PFSK-1 (cell line): ENCODE measurements at regions not wholly inside any gene's neighbourhood (a gene's known extent, or its start where the extent isn't known, plus 50 kb on each side); places are given as distances from the start of the nearest gene placed in this dataset.

Experiments used
- POLR2AphosphoS5 ChIP-seq: IDR thresholded peaks from 2 replicates; pipeline ENCODE4 v1.6.1; 2012; ENCODE audit warnings: low read depth, mild to moderate bottlenecking, control low read depth, low read length, moderate library complexity
- SIN3A ChIP-seq: IDR thresholded peaks from 2 replicates; pipeline ENCODE4 v1.6.1; 2012; ENCODE audit warnings: mild to moderate bottlenecking, low read length, moderate library complexity, borderline replicate concordance; ENCODE audit not compliant: insufficient read depth
- TF ChIP-seq, protein P1 (sequence below), 2 experiments: IDR thresholded peaks; 2 replicates each; pipeline versions ENCODE4 v1.6.1 to v1.8.0; 2011 to 2012; ENCODE audit warnings: low read depth in 2 of 2, low read length in 2 of 2, control low read depth in 1 of 2, inconsistent platforms in 1 of 2, mild to moderate bottlenecking in 1 of 2, moderate library complexity in 1 of 2; ENCODE audit not compliant: insufficient read depth in 1 of 2

GRCh38 chr14:99052467-99052866 is 219.5 kb downstream of the BCL11B start:
- TF ChIP-seq POLR2AphosphoS5 (no peak), SIN3A (no peak)
- TF ChIP-seq, protein P1, sequence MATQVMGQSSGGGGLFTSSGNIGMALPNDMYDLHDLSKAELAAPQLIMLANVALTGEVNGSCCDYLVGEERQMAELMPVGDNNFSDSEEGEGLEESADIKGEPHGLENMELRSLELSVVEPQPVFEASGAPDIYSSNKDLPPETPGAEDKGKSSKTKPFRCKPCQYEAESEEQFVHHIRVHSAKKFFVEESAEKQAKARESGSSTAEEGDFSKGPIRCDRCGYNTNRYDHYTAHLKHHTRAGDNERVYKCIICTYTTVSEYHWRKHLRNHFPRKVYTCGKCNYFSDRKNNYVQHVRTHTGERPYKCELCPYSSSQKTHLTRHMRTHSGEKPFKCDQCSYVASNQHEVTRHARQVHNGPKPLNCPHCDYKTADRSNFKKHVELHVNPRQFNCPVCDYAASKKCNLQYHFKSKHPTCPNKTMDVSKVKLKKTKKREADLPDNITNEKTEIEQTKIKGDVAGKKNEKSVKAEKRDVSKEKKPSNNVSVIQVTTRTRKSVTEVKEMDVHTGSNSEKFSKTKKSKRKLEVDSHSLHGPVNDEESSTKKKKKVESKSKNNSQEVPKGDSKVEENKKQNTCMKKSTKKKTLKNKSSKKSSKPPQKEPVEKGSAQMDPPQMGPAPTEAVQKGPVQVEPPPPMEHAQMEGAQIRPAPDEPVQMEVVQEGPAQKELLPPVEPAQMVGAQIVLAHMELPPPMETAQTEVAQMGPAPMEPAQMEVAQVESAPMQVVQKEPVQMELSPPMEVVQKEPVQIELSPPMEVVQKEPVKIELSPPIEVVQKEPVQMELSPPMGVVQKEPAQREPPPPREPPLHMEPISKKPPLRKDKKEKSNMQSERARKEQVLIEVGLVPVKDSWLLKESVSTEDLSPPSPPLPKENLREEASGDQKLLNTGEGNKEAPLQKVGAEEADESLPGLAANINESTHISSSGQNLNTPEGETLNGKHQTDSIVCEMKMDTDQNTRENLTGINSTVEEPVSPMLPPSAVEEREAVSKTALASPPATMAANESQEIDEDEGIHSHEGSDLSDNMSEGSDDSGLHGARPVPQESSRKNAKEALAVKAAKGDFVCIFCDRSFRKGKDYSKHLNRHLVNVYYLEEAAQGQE (IDR thresholded peaks at IDR 0.05; ENCODE audit: insufficient read depth in 1 of 2, low read depth in 2 of 2, low read length in 2 of 2), result no peak
